ENCODE measurements at regions not wholly inside any gene's neighbourhood (a gene's known extent, or its start where the extent isn't known, plus 50 kb on each side); places are given as distances from the start of the nearest gene placed in this dataset.

- TF ChIP-seq BACH2 (CRISPR knock-in tag; IDR thresholded peaks at IDR 0.05; ENCODE audit: borderline replicate concordance) (no peak), CREB5 (CRISPR knock-in tag; IDR thresholded peaks at IDR 0.05; ENCODE audit: low read depth) (no peak), GLIS3 (CRISPR knock-in tag; IDR thresholded peaks at IDR 0.05) (no peak), SNAI2 (CRISPR knock-in tag; IDR thresholded peaks at IDR 0.05) (no peak), CSDC2 (CRISPR knock-in tag; IDR thresholded peaks at IDR 0.05) (no peak), PPARA (CRISPR knock-in tag; IDR thresholded peaks at IDR 0.05; ENCODE audit: borderline replicate concordance) (no peak), ISL1 (CRISPR knock-in tag; IDR thresholded peaks at IDR 0.05) (no peak), ZNF8 (CRISPR knock-in tag; IDR thresholded peaks at IDR 0.05) (no peak), CSRNP3 (CRISPR knock-in tag; IDR thresholded peaks at IDR 0.05) (no peak), ZFP3 (CRISPR knock-in tag; IDR thresholded peaks at IDR 0.05) (no peak), ZFP30 (CRISPR knock-in tag; IDR thresholded peaks at IDR 0.05) (no peak), ZC3H10 (CRISPR knock-in tag; IDR thresholded peaks at IDR 0.05) (no peak), ARNTL (CRISPR knock-in tag; IDR thresholded peaks at IDR 0.05; ENCODE audit: borderline replicate concordance, low read depth) (no peak), TCF4 (CRISPR knock-in tag; IDR thresholded peaks at IDR 0.05; ENCODE audit: borderline replicate concordance) (no peak), TOX (CRISPR knock-in tag; IDR thresholded peaks at IDR 0.05; ENCODE audit: borderline replicate concordance) (no peak), ESRRG (CRISPR knock-in tag; IDR thresholded peaks at IDR 0.05) (no peak)
- TF ChIP-seq, protein P1, sequence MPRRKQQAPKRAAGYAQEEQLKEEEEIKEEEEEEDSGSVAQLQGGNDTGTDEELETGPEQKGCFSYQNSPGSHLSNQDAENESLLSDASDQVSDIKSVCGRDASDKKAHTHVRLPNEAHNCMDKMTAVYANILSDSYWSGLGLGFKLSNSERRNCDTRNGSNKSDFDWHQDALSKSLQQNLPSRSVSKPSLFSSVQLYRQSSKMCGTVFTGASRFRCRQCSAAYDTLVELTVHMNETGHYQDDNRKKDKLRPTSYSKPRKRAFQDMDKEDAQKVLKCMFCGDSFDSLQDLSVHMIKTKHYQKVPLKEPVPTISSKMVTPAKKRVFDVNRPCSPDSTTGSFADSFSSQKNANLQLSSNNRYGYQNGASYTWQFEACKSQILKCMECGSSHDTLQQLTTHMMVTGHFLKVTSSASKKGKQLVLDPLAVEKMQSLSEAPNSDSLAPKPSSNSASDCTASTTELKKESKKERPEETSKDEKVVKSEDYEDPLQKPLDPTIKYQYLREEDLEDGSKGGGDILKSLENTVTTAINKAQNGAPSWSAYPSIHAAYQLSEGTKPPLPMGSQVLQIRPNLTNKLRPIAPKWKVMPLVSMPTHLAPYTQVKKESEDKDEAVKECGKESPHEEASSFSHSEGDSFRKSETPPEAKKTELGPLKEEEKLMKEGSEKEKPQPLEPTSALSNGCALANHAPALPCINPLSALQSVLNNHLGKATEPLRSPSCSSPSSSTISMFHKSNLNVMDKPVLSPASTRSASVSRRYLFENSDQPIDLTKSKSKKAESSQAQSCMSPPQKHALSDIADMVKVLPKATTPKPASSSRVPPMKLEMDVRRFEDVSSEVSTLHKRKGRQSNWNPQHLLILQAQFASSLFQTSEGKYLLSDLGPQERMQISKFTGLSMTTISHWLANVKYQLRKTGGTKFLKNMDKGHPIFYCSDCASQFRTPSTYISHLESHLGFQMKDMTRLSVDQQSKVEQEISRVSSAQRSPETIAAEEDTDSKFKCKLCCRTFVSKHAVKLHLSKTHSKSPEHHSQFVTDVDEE (CRISPR knock-in tag; IDR thresholded peaks at IDR 0.05): no peak
- TF ChIP-seq, protein P2, sequence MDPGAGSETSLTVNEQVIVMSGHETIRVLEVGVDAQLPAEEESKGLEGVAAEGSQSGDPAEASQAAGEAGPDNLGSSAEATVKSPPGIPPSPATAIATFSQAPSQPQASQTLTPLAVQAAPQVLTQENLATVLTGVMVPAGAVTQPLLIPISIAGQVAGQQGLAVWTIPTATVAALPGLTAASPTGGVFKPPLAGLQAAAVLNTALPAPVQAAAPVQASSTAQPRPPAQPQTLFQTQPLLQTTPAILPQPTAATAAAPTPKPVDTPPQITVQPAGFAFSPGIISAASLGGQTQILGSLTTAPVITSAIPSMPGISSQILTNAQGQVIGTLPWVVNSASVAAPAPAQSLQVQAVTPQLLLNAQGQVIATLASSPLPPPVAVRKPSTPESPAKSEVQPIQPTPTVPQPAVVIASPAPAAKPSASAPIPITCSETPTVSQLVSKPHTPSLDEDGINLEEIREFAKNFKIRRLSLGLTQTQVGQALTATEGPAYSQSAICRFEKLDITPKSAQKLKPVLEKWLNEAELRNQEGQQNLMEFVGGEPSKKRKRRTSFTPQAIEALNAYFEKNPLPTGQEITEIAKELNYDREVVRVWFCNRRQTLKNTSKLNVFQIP (CRISPR knock-in tag; IDR thresholded peaks at IDR 0.05; ENCODE audit: borderline replicate concordance, low read depth): no peak
- TF ChIP-seq, protein P3, sequence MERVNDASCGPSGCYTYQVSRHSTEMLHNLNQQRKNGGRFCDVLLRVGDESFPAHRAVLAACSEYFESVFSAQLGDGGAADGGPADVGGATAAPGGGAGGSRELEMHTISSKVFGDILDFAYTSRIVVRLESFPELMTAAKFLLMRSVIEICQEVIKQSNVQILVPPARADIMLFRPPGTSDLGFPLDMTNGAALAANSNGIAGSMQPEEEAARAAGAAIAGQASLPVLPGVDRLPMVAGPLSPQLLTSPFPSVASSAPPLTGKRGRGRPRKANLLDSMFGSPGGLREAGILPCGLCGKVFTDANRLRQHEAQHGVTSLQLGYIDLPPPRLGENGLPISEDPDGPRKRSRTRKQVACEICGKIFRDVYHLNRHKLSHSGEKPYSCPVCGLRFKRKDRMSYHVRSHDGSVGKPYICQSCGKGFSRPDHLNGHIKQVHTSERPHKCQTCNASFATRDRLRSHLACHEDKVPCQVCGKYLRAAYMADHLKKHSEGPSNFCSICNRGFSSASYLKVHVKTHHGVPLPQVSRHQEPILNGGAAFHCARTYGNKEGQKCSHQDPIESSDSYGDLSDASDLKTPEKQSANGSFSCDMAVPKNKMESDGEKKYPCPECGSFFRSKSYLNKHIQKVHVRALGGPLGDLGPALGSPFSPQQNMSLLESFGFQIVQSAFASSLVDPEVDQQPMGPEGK (CRISPR knock-in tag; IDR thresholded peaks at IDR 0.05; ENCODE audit: borderline replicate concordance): no peak
- ATAC-seq: no peak
Observed at GRCh38 chr17:33987162-33987561, 267.9 kb upstream of the CCL2 start.

- ATAC-seq: no peak
- TF ChIP-seq TOX (CRISPR knock-in tag; IDR thresholded peaks at IDR 0.05; ENCODE audit: borderline replicate concordance) (no peak), ISL1 (CRISPR knock-in tag; IDR thresholded peaks at IDR 0.05) (no peak), BACH2 (CRISPR knock-in tag; IDR thresholded peaks at IDR 0.05; ENCODE audit: borderline replicate concordance) (no peak), ZNF8 (CRISPR knock-in tag; IDR thresholded peaks at IDR 0.05) (no peak), CSRNP3 (CRISPR knock-in tag; IDR thresholded peaks at IDR 0.05) (no peak), ZC3H10 (CRISPR knock-in tag; IDR thresholded peaks at IDR 0.05) (no peak), GLIS3 (CRISPR knock-in tag; IDR thresholded peaks at IDR 0.05) (no peak), ESRRG (CRISPR knock-in tag; IDR thresholded peaks at IDR 0.05) (no peak), CREB5 (CRISPR knock-in tag; IDR thresholded peaks at IDR 0.05; ENCODE audit: low read depth) (no peak), OSR1 (CRISPR knock-in tag; IDR thresholded peaks at IDR 0.05) (no peak), ZNF70 (CRISPR knock-in tag; IDR thresholded peaks at IDR 0.05) (no peak)
- TF ChIP-seq, protein P3 (CRISPR knock-in tag; IDR thresholded peaks at IDR 0.05; ENCODE audit: borderline replicate concordance): no peak
Observed at GRCh38 chr17:33989361-33990148, 265.5 kb upstream of the CCL2 start.
